ENCODE measurements at regions not wholly inside any gene's neighbourhood (a gene's known extent, or its start where the extent isn't known, plus 50 kb on each side); places are given as distances from the start of the nearest gene placed in this dataset.

GRCh38 chr9:33695299-33695698 lies 100.1 kb upstream of the PRSS3 start:
- no peak for TF ChIP-seq MAX (IDR thresholded peaks at IDR 0.05)
- TF ChIP-seq CTCF (IDR thresholded peaks at IDR 0.05; ENCODE audit: low read depth, low read length, missing input control) = no peak
